GM18502 (cell line): ENCODE measurements at regions not wholly inside any gene's neighbourhood (a gene's known extent, or its start where the extent isn't known, plus 50 kb on each side); places are given as distances from the start of the nearest gene placed in this dataset.

Experiments
- ATAC-seq: cut with Tn5 transposase; IDR thresholded peaks from one replicate; pipeline ENCODE4 v1.9.1; 2021; ENCODE audit warnings: mild to moderate bottlenecking; ENCODE audit not compliant: unreplicated experiment, poor library complexity

GRCh38 chr9:88234114-88234513, 95.8 kb upstream of the SPATA31C2 start:
- no peak for ATAC-seq

DNA sequence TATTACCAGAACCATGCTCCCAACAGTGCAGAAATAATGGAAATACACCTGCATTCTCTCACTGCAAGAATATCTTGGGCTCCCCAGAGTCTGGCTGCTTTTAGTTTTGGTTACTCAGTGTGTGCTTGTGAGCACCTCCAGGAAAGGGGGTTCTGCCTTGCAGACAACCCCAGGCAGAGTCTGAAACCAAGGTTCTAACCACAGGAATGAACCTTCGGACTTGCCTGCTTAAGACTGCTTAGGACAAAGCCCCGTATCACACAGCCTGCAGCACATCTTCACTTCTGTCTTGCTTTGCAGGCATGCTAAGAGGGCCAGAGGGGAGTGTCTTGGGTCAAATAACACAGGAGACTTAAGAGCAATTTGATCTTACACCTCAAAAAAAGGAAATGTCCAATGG, 94.8 kb upstream of the SPATA31C2 start:
- no peak for ATAC-seq

- no peak for ATAC-seq
Measured at GRCh38 chr9:88230612-88231011, 92.3 kb upstream of the SPATA31C2 start.

- ATAC-seq, result no peak
Measured at GRCh38 chr9:88229434-88229833, 91.2 kb upstream of the SPATA31C2 start.

GRCh38 chr9:88224938-88225337, 86.7 kb upstream of the SPATA31C2 start:
- no peak for ATAC-seq

GRCh38 chr9:88221105-88221504, 82.8 kb upstream of the SPATA31C2 start:
- ATAC-seq, result no peak

DNA sequence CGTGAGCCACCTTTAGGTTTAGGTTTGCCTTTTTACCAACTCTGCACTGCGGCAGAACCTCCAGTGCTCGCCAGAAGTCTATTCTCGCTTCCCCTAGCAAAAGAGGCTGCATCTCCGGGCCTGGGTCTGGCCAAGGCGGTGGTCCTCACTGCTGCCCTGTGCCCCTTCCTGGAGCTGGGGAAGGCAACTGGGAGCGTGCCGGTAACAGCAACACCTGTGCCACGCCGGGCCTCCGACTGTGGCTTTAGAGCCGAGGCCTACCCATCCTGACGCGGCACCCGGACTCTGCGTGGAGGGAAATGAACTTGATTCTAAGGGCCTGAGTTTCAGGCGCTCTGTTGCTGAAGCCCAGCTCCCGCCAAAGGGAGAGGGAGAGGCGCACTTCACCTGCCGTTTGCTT, 82.4 kb upstream of the SPATA31C2 start:
- ATAC-seq, result no peak

- no peak for ATAC-seq
Measured at GRCh38 chr9:88219601-88220000, 81.3 kb upstream of the SPATA31C2 start.

DNA sequence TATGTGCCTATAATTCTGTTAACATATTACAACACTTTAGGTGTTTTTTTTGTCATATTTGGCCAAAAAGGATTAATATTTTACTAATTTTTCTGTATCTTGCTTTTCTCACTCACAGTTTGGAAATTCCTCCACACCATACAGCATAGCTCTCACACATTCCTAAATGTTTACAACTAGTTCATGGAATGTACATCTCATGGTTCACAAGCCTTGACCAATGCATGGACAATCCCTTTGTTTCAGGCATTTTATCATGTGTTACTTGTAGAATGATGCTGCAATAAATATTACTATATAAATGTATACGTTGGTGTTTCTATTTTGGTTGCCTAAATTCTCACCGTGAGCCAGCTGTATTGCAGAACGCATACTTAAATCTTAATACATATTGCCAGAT, 80.5 kb upstream of the SPATA31C2 start:
- no peak for ATAC-seq

DNA sequence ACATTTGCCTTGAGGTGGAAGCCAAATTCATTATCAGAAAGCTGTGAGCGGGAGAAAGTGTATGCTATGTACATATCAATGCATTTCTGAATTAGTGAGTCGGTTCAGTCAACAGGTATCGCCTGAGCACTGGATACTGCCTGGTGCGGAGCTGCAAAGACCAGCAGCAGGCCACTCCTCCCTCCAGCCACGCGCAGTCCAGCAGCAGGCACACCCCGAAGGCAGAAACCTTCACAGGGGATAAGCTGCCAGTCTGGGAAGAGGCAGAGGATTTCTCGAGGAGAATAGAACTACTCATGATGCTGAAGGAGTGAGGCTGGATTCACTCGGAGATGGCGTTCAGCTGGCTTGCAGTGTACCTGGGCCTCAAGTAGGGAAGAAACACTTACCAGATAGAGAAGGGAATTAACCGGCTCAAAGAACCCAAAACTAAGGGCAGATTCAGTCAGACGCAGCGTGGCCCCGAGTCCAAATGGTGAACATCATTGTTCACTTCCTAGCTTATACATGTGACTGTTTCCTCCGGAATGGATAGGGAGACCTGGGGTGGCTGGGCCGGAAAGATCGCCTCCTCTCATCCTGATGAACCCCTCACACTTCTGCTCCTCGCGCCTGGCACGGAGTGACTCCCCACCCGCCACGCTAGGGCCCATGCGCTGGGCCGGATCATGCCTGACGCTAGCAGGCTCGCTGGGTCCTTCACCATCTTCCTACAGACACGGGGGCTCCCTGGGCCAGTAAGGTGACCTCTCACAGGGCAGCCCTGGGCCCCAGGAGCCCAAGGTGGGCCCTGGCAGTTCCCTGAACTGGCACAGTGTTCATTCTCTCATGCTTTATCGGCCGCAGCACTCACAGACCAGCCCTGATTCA, 78.1 kb upstream of the SPATA31C2 start:
- ATAC-seq, result no peak

GRCh38 chr9:88215196-88216125, 77.2 kb upstream of the SPATA31C2 start:
- ATAC-seq, result no peak

- ATAC-seq, result no peak
Measured at GRCh38 chr9:88202321-88202720, 64.0 kb upstream of the SPATA31C2 start.

GRCh38 chr9:88198341-88198807, 60.1 kb upstream of the SPATA31C2 start:
- ATAC-seq, result no peak

DNA sequence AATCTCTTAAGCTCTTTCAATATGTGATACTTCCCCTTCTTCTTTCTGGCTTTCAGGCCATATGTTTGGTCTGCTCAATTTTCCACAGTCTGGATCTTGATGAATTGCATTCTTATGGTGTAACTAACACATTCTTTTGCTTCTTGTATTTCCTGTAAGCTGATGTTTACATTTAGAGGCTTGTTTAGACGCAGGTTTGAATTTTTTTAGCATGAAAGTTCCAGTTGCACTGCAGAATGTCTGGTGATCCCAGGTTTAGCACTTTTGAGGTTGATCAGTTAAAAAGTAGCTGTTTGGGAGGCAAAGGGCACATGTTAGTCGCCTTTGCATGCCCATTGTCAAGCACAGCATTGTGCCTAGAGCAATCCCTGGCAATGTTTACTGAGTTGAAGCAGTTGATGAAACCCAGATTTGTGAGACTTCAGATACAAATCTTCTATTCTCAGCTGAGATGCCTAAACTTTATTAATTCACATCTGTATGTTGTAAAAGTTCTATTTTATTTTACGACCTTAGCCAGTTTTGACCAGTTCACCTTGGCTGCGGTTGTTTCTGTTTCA, 59.6 kb upstream of the SPATA31C2 start:
- no peak for ATAC-seq

- no peak for ATAC-seq
Measured at GRCh38 chr9:88197016-88197415, 58.7 kb upstream of the SPATA31C2 start.

DNA sequence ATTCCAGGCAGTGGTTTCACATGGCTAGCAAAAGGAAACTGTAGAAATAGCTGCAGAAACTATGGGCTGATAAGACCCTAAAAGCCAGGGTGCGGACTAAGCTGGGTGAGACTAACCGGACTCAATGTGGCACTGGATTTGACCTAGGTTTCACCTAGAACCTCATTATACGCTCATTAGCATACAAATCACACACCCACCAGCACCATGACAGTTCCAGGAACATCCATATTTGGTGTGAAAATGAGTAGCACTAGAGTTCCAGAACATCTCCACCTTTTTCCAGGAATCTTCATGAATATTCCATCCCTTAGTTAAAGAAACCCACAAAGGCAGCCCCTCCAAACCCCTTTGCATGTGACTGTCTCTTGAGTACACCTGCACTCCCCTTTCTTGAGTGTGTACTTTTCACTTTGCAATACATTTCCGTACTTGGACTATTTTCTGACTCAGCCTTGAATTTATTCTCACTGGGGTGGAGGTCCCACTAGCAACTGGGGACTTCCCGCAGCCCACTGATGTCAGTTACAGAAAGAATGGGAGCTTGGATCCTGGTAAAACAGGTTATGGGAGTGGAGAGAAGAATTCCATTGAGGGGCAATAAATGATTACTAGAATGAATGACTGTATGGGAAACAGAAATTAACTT, 58.0 kb upstream of the SPATA31C2 start:
- ATAC-seq, result no peak

- no peak for ATAC-seq
Measured at GRCh38 chr9:88193766-88194165, 55.5 kb upstream of the SPATA31C2 start.

- no peak for ATAC-seq
Measured at GRCh38 chr9:88191456-88191855, 53.2 kb upstream of the SPATA31C2 start.

DNA sequence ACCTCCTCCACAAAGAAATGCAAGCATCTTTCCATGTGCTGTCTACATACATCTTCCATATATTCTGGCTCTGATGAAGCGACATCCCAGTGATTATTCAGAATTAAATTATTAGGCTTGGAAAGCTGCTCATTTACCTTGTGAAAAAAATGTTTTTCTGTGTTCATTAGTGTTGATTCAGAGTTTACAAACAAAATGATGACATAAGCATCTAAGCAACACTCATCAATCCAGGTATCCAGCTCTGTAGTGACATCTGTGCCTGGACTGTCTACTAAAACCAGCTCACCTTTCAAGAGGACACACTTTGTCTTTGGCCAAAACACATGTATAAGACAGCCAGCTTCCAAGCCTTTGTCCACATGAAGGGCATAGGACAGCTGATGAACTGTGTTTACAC, 51.1 kb upstream of the SPATA31C2 start:
- ATAC-seq, result no peak
